Activated T-helper 1 cell treated with anti-CD3 and anti-CD28 coated beads, Interleukin-12 subunit alpha, Interleukin-12 subunit beta, Interleukin-2, Interleukin-4 antibody, amounts not matched to agents 30 ng/mL and 10 ng/mL and 1 ng/mL, durations not matched to agents 14 hours and 24 hours and 36 hours (primary cell): ENCODE measurements at regions not wholly inside any gene's neighbourhood (a gene's known extent, or its start where the extent isn't known, plus 50 kb on each side); places are given as distances from the start of the nearest gene placed in this dataset.
"Not testable (repeated sequence)": the region's sequence is repeated elsewhere in the genome, so short reads cannot be mapped to it uniquely, and the experiment has no call there.

Source experiments
- DNase-seq: peaks from one replicate; pipeline ENCODE4 v3.0.0; 2021; ENCODE audit warnings: low spot score
- H3K27ac Mint-ChIP-seq: one replicate; pipeline ENCODE4 v1.8.0; 2021; ENCODE audit warnings: mild to moderate bottlenecking, mixed read lengths
- H3K27me3 Mint-ChIP-seq: one replicate; pipeline ENCODE4 v1.8.0; 2022; ENCODE audit warnings: mild to moderate bottlenecking, moderate library complexity, mixed read lengths; ENCODE audit not compliant: insufficient read depth
- H3K36me3 Mint-ChIP-seq: one replicate; pipeline ENCODE4 v1.8.0; 2021; ENCODE audit warnings: low read depth, mixed read lengths
- H3K4me1 Mint-ChIP-seq: one replicate; pipeline ENCODE4 v1.8.0; 2021; ENCODE audit warnings: low read depth, mixed read lengths
- H3K4me3 Mint-ChIP-seq: one replicate; pipeline ENCODE4 v1.8.0; 2021; ENCODE audit warnings: mild to moderate bottlenecking, moderate library complexity, mixed read lengths
- H3K9me3 Mint-ChIP-seq: one replicate; pipeline ENCODE4 v1.8.0; 2021; ENCODE audit warnings: mixed read lengths
- intact Hi-C: fragments of 100-400 bp; cut with micrococcal nuclease; formaldehyde crosslinking; loops from one replicate; pipeline ENCODE4 v1.15.1; 2024

GRCh38 chr4:57766341-57766740, 656.2 kb upstream of the IGFBP7 start:
- Mint-ChIP-seq H3K36me3 (no peaks in the 10 kb centered on the region), H3K27ac (no peak overlapping the region), H3K4me1 (no peaks in the 10 kb centered on the region), H3K9me3 (peaks cover 5% of the 10 kb centered on the region), H3K4me3 (no peak overlapping the region), H3K27me3 (no peaks in the 10 kb centered on the region)
- intact Hi-C loops, result no loop called here
- DNase-seq, result no peak

- H3K27me3 Mint-ChIP-seq, result no peaks in the 10 kb centered on the region
- peaks cover 10% of the 10 kb centered on the region for H3K9me3 Mint-ChIP-seq
- intact Hi-C loops, result no loop called here
These were observed 654.7 kb upstream of the IGFBP7 start for GRCh38 chr4:57764856-57765255.

GRCh38 chr4:57763070-57763469, 652.9 kb upstream of the IGFBP7 start:
- H3K4me3 Mint-ChIP-seq, result no peak overlapping the region
- H3K4me1 Mint-ChIP-seq, result no peaks in the 10 kb centered on the region
- no peak overlapping the region for H3K27ac Mint-ChIP-seq
- peaks cover 5% of the 10 kb centered on the region for H3K9me3 Mint-ChIP-seq
- no peaks in the 10 kb centered on the region for H3K27me3 Mint-ChIP-seq
- no peaks in the 10 kb centered on the region for H3K36me3 Mint-ChIP-seq
- intact Hi-C loops, result no loop called here
- no peak for DNase-seq

More at GRCh38 chr4:57764856-57765255, 654.7 kb upstream of the IGFBP7 start:
- H3K4me1 Mint-ChIP-seq, result no peaks in the 10 kb centered on the region
- H3K27ac Mint-ChIP-seq, result no peak overlapping the region
- DNase-seq, result no peak
- H3K4me3 Mint-ChIP-seq, result no peak overlapping the region
- no peaks in the 10 kb centered on the region for H3K36me3 Mint-ChIP-seq

GRCh38 chr4:57740625-57741190, 630.5 kb upstream of the IGFBP7 start:
- intact Hi-C loops, result no loop called here
- no peaks in the 10 kb centered on the region for H3K4me1 Mint-ChIP-seq
- DNase-seq, result no peak

GRCh38 chr4:57736781-57737180, 626.6 kb upstream of the IGFBP7 start:
- intact Hi-C loops, result no loop called here
- Mint-ChIP-seq H3K4me1 (no peaks in the 10 kb centered on the region), H3K4me3 (no peak overlapping the region), H3K27me3 (no peaks in the 10 kb centered on the region), H3K27ac (no peak overlapping the region), H3K9me3 (no peaks in the 10 kb centered on the region), H3K36me3 (no peaks in the 10 kb centered on the region)
- no peak for DNase-seq

More at GRCh38 chr4:57740625-57741190, 630.5 kb upstream of the IGFBP7 start:
- no peaks in the 10 kb centered on the region for H3K27me3 Mint-ChIP-seq
- H3K4me3 Mint-ChIP-seq, result no peak overlapping the region
- no peak overlapping the region for H3K27ac Mint-ChIP-seq
- H3K36me3 Mint-ChIP-seq, result no peaks in the 10 kb centered on the region
- H3K9me3 Mint-ChIP-seq, result peaks cover 15% of the 10 kb centered on the region

GRCh38 chr4:57734104-57734670, 624.0 kb upstream of the IGFBP7 start:
- no peak for DNase-seq
- Mint-ChIP-seq H3K4me1 (no peaks in the 10 kb centered on the region), H3K9me3 (no peaks in the 10 kb centered on the region), H3K27ac (no peak overlapping the region), H3K36me3 (no peaks in the 10 kb centered on the region), H3K4me3 (no peak overlapping the region), H3K27me3 (no peaks in the 10 kb centered on the region)
- intact Hi-C loops, result no loop called here

- H3K4me1 Mint-ChIP-seq, H3K4me3 Mint-ChIP-seq, intact Hi-C loops, H3K27ac Mint-ChIP-seq, H3K9me3 Mint-ChIP-seq, H3K27me3 Mint-ChIP-seq, DNase-seq, H3K36me3 Mint-ChIP-seq: not testable (repeated sequence)
These were observed 619.8 kb upstream of the IGFBP7 start for GRCh38 chr4:57729775-57730570.

- intact Hi-C loops, result no loop called here
- Mint-ChIP-seq H3K9me3 (no peaks in the 10 kb centered on the region), H3K27ac (no peak overlapping the region), H3K4me3 (no peak overlapping the region), H3K4me1 (no peaks in the 10 kb centered on the region), H3K27me3 (no peaks in the 10 kb centered on the region), H3K36me3 (no peaks in the 10 kb centered on the region)
- DNase-seq, result no peak
These were observed 616.0 kb upstream of the IGFBP7 start for GRCh38 chr4:57726154-57726553.

GRCh38 chr4:57719456-57719855, 609.3 kb upstream of the IGFBP7 start:
- no peak for DNase-seq
- Mint-ChIP-seq H3K9me3 (peaks cover 4% of the 10 kb centered on the region), H3K27me3 (no peaks in the 10 kb centered on the region), H3K4me3 (no peak overlapping the region), H3K4me1 (no peaks in the 10 kb centered on the region), H3K27ac (no peak overlapping the region), H3K36me3 (no peaks in the 10 kb centered on the region)
- intact Hi-C loops, result no loop called here

GRCh38 chr4:57714313-57714712, 604.1 kb upstream of the IGFBP7 start:
- H3K27me3 Mint-ChIP-seq, H3K4me1 Mint-ChIP-seq, H3K9me3 Mint-ChIP-seq, H3K27ac Mint-ChIP-seq, intact Hi-C loops, H3K36me3 Mint-ChIP-seq, H3K4me3 Mint-ChIP-seq, DNase-seq: not testable (repeated sequence)

GRCh38 chr4:57710053-57710452, 599.9 kb upstream of the IGFBP7 start:
- H3K9me3 Mint-ChIP-seq, result no peaks in the 10 kb centered on the region
- no peak overlapping the region for H3K27ac Mint-ChIP-seq
- no peak for DNase-seq
- no peaks in the 10 kb centered on the region for H3K27me3 Mint-ChIP-seq
- intact Hi-C loops, result no loop called here
- no peaks in the 10 kb centered on the region for H3K4me1 Mint-ChIP-seq
- no peak overlapping the region for H3K4me3 Mint-ChIP-seq
- no peaks in the 10 kb centered on the region for H3K36me3 Mint-ChIP-seq

- H3K9me3 Mint-ChIP-seq, result no peaks in the 10 kb centered on the region
- H3K27me3 Mint-ChIP-seq, result no peaks in the 10 kb centered on the region
- no peaks in the 10 kb centered on the region for H3K36me3 Mint-ChIP-seq
- no peak overlapping the region for H3K27ac Mint-ChIP-seq
- H3K4me1 Mint-ChIP-seq, result no peaks in the 10 kb centered on the region
- intact Hi-C loops, result no loop called here
- H3K4me3 Mint-ChIP-seq, result no peak overlapping the region
- no peak for DNase-seq
These were observed 581.2 kb upstream of the IGFBP7 start for GRCh38 chr4:57691370-57691769.

GRCh38 chr4:57689693-57690205, 579.6 kb upstream of the IGFBP7 start:
- H3K9me3 Mint-ChIP-seq, result no peaks in the 10 kb centered on the region
- no peak overlapping the region for H3K27ac Mint-ChIP-seq
- no peaks in the 10 kb centered on the region for H3K27me3 Mint-ChIP-seq
- intact Hi-C loops, result no loop called here
- H3K4me1 Mint-ChIP-seq, result no peaks in the 10 kb centered on the region
- H3K36me3 Mint-ChIP-seq, result no peaks in the 10 kb centered on the region
- H3K4me3 Mint-ChIP-seq, result no peak overlapping the region
- no peak for DNase-seq
